HG02884 (cell line): ENCODE measurements at regions not wholly inside any gene's neighbourhood (a gene's known extent, or its start where the extent isn't known, plus 50 kb on each side); places are given as distances from the start of the nearest gene placed in this dataset.
A peak's percentile ranks its signal among the peaks of the same experiment; 100 is the strongest.

Experiments
- ATAC-seq: cut with Tn5 transposase; IDR thresholded peaks from one replicate; pipeline ENCODE4 v1.9.1; 2021; ENCODE audit warnings: mild to moderate bottlenecking, moderate library complexity; ENCODE audit not compliant: unreplicated experiment

DNA sequence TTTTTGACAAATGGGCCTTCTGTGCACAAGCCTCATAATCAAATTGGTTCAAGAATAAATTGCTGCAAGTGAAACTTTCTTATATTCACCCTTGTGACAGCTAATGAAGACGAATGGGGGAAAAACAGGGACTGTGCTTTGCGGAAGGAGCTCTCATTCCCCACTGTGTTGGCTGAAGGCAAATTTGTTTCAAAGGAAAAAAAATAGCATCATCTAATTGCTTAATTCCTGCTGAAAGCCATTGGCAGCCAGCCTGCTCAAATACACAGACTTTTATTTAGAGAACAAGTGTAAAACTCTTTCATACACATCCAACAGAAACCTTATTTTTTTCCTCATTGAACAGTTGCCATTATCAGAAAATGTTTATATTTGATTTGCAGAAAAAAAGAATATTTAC lies 172.3 kb downstream of the ARL6IP6 start:
- no peak for ATAC-seq

GRCh38 chr2:152883951-152884487 lies 165.6 kb downstream of the ARL6IP6 start:
- no peak for ATAC-seq

DNA sequence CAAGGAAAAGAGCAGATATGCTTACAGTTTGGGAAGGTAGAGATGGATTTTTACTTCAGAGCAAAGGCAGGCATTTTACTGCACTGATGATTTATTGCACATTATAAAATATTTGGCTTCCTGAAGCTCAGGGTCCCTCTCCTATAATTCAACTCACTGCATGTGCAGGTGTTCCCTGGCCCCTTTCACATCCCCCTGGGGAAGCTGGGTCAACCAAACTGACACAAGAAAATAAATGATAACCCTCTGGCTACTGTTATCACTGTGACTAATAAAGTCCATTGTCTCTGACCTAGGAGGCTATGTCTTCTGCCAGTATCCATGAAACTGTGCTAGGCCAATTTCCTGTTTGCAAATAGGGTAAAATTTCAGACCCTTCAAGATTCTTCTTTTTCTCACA lies 163.1 kb downstream of the ARL6IP6 start:
- no peak for ATAC-seq

GRCh38 chr2:152879275-152879674 lies 160.9 kb downstream of the ARL6IP6 start:
- no peak for ATAC-seq

DNA sequence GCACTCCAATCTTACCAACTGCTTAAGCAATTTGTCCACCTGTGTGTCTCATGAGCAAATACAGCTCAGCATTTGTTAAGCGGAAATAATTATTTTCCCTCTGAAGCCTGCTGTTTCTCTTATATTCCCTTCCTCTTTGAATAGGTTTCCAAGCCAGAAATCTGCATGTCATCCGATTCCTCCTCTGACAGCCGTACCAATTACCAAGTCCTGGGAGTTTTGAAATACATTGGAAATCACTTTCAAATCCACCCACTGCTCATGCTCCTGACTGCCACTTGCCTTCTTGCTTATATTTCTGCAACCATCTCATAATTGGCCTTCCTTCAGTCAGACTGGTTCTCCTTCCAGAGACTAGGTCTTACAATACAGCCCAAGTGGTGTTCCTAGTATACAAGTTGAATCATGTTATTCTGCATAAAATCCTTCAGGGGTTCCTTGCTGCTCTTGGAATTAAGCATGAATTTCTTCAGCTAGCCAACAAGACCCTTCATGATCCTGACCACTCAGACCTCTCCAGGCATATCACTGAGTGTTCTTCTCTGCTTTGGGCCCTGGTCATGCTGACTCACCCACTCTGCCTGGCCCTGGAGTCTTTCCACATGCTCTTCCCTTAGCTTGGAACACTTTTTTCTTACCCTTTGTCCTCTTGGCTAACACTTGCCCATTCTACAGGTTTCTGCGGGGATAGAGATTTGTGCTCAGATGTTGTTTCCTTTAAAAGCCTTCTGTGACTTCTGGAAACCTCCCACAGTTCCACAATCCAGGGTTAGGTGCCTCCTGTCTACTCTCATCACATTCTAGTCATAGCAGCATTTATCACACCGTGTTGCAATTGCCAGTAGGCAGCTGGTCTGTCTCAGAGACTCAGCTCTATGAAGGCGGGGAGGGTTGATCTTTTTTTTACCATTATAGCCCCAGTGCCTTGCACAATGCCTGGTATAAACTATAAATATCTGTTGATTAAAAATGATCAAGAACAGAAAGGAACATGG lies 157.6 kb downstream of the ARL6IP6 start:
- ATAC-seq, result no peak

DNA sequence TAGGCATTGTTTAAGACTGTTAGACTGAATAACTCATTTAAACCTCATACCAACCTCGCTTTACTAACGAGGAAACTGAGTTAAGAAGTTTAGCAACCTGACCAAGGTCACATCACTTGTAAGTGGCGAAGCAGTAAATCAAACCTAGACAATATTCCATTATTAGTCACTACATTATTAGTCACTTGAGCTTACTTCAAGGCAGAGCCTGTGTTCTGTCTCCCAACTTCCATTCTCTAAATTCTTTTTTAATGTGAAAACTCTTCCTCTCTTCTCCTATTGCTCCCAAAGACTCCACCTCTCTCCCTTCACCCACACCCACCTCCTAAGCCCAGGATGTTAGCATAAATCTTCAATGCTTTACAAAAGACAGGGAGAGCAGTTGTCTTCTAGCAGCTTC lies 156.5 kb downstream of the ARL6IP6 start:
- ATAC-seq, result no peak

DNA sequence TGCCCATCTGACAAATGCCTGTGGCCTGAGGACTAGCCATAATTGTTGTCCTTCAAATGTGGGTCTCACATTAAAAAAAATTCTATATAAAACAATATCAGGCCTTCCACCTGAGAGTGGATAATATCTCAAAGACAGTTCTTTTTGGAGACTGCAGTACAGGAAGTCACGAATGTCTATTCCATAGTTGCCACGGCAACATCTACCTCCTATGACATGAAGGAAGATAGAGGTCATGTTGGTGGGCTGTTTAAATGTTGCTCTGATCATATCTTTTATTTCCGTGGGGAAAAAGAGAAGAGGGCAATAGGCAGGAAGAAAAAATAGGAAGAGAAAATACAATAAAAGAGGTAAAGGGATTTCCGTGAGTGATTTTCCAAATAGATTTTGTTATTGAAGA lies 151.8 kb downstream of the ARL6IP6 start:
- ATAC-seq, result no peak

DNA sequence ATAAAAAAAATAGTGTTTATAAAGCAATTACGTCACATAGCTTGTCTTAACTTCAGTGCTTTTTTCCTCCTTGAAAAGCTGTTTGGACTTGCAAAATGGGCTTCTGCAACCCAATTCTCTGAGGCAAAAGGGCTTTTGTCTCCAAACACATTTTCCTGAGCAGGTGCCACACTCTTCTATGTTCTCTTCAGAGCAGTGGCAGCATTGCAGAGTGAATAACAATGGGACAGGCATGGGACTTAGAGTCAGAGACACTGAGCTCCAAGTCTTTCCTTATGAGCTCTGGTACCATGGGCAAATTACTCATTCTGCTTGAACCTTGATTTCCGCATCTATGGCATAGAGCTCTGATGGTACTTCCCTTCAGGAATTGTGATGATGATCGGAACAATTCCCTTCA lies 149.0 kb downstream of the ARL6IP6 start:
- ATAC-seq, result no peak

DNA sequence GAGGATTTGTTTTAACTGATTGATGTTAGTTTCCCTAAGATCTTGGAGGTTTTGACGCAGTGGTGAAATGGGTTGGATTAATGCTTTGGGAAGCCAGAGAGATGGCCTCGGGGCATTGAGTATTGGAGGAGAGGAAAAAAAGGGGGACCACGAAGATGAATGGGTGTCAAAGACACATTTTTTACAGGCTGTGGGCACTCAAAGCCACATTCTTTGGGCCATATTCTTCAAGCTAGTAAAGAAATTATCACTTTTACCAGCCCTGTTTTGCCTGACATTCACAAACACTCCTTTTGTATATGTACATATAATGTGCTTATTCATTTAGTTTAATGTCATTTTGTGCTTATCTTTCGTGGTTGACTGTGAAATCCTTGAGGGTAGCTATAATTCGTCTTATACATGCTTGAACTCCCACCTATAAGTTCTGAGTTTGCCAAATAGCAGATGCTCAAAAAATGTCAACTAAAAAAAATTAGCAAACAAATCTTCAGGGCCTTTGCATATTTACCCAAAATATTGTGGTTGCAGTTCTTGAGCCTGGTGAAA lies 146.3 kb downstream of the ARL6IP6 start:
- ATAC-seq, result no peak

DNA sequence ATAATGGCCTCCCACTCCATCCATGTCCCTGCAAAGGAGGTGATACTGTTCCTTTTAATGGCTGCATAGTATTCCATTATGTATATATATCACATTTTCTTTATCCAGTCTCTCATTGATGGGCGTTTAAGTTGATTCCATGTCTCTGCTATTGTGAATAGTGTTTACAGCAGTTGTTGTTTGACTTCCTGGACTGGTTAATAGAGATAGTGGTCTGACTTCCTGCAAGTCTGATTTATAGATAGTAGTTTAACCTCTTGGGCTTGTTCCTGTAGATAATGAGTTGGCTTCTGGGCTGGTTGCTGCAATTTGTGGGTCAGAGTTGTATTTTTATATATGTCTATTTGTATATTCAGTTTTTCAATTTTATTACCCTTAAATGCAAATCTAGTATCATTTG lies 145.4 kb downstream of the ARL6IP6 start:
- no peak for ATAC-seq

DNA sequence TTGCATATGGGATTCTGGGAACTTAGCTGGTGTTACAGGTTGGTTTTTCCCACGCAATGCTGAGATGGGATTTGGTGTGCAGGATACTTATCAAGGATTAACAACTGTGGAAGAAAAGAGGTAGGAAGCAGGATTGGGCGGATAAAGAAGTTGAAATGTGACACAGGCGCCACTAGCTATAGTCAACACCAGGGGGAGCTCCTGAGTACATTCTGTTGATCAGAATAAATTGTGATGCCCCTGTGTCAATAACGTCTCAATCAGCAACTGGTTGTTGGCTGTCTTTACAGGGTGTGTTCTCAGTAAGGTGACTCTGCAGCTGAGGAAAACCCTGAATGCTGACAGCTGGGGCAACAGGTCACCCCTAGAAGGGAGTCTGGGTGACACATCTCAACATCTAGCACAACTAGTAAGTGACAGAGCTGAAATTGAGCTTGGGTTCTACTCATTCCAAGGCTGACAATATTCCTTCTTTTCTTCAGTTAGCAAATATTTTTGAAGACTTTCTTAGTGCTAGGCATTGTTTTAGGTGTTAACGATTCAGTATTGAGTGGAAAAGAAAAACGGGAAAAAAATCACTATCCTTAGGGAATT lies 143.0 kb downstream of the ARL6IP6 start:
- peak; percentile 71 for ATAC-seq

DNA sequence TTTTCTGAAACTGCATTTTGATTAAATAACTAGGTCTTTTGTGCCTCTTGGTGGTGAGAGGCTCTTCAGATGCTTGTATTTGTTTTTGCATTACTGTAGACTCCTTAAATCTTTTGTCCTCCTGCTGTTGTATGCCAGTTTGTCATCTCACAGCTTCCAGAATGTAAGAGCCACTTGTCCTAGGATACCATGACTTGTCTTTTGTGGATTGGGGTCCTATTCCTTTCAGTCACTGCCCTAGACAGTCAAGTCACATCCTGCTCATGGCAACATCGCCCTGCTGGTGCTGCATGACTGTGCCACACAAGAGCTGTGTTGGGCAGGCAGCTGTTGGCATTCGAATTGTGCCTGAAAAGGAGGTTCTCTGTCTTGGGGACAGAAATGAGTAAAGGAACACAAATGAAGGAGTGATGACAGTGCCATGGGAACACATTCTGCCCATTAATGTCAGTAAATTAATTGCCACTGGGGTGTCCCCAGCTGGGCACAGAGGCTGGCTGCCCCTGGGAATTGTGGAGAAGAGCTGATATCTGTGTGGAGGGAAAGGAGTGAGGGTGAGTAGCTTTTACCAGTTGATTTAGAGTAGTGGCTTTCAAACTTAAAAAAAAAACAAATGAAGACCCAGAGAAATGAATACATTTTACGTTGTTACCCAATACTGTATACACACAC lies 140.3 kb downstream of the ARL6IP6 start:
- ATAC-seq, result no peak

DNA sequence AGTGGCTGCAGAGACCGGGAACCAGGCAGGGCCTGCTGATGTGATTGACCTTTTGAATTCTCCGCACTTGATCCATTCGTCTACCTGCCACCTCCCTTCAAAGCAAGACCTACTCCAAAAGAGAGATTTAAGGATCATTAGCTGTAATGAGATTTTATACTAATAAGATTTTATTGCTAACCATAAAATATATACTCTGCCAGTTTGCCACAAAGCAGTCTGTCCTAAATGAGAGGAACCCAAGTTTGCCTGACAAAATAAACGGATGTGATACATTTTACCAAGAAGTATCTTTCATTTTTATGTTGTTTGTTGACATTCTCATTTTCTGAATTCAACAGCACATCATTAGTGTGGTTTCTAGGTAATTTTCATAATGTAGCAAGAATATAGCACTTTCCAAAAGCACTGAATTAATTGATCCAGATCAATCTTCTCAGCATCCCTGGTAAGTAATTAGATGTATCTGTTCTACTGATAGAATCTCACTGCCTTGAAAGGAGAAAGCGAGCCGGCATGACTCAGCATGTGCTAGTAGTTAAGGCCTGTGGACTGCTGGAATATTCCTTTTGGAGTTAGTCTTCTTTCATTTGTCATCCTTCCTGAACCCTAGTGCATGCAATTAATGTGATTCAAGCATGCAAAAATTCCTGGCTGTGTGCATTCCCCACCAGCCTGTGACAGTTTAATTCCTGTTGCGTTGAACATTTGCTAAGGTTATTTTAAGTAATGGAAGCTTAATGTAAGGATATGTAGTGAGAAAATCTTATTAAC lies 128.5 kb downstream of the ARL6IP6 start:
- no peak for ATAC-seq

- ATAC-seq, result no peak
These were observed 117.3 kb downstream of the ARL6IP6 start for GRCh38 chr2:152835674-152836073.

DNA sequence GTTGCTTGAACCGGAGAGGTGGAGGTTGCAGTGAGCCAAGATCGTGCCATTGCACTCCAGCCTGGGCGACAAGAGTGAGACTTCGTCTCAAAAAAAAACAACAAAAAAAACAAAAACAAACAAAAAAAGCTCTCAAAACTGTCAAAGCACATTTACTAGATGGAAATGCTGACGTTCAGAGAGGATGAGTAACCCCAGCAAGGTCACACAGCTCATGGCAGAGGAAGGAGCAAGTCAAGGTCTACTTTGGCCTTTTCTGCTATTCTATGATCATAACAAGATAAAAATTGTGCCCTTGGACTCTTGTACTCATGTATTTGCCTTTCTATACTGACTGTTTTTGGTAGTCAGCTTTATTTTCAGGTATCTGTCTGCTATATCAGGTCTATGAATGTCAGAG lies 109.5 kb downstream of the ARL6IP6 start:
- ATAC-seq, result no peak

- ATAC-seq, result no peak
These were observed 108.3 kb downstream of the ARL6IP6 start for GRCh38 chr2:152826581-152827279.

DNA sequence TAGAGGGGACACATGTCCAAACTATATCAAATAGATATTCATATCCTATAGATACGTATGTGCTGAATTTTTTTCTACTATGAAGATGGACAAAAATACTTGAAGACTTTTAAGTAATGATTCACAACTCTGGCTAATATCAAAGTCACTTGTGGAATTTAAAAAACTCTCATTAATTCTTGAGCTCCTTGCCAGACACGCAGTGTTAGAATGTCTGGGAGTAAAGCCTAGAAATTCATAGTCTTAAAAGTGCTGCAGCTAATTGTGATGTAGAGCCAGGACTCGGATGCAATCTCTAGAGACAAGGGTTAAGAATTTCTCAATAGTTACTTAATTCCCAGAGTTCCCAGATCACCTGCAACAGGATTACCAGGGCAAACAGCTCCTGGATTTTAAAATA lies 107.4 kb downstream of the ARL6IP6 start:
- ATAC-seq, result no peak

- ATAC-seq, result no peak
These were observed 105.5 kb downstream of the ARL6IP6 start for GRCh38 chr2:152823905-152824304.

DNA sequence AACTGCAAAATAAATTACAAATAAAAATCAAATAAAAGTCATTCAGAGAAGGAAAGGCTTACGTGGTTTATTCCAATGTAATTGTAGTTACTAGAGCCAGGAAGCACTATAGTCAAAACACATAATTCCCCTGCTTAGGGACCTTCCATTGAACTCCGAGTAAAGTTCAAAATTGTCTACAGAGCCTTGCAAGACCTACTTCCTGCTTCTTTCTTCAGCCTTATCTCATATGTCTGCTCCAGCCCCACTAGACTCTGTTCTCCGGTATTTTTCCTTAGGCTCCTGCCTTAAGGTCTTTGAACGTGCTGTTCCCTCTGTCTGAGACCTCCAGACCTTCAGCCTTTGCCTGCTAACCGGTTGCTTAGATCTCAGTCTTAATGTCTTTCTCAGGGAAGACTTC lies 104.3 kb downstream of the ARL6IP6 start:
- ATAC-seq, result no peak

- ATAC-seq, result no peak
These were observed 101.6 kb downstream of the ARL6IP6 start for GRCh38 chr2:152820048-152820447.
